GM21786 (cell line): ENCODE measurements at regions not wholly inside any gene's neighbourhood (a gene's known extent, or its start where the extent isn't known, plus 50 kb on each side); places are given as distances from the start of the nearest gene placed in this dataset.
"Not testable (repeated sequence)": the region's sequence is repeated elsewhere in the genome, so short reads cannot be mapped to it uniquely, and the experiment has no call there.

Experiments
- ATAC-seq: cut with Tn5 transposase; IDR thresholded peaks from one replicate; pipeline ENCODE4 v1.9.1; 2021; ENCODE audit not compliant: unreplicated experiment

DNA sequence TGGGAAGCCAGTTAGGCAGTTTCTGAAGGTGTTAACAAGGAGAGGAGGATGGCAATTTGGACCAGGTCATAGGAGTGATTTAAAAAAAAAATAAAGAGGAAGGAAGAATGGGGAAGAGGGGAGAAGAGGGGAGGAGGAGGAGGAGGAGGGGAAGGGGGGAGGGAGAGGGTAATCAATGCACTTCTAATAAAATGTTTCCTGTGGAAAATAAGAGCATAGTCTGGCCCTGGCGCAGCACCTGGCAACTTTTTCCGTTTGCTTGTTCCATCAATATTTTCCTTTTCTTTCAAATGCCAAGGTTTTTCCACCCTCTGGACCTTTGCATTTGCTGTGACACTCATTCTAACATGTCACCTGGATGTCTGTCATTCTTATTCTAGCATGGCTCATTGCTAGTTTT, 308.2 kb downstream of the PPP1R3A start:
- no peak for ATAC-seq

DNA sequence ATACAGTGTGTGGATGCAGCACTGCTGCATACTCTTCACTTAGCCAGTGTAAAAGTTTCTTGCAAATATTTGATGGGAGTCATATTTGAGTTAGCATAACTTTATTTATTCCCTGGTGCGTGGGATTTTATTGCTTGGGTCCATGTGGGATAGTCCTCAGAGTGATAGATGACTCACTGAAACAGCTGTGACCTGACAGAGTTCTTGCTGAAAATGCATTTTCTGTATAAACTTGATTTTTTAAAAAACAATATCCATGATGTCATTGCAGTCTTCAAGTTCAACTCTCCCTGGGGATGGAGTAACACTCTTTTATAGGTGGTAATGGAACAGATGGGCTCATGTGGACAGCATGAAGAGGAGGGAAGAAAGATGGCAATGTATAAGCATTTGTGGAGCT, 310.0 kb downstream of the PPP1R3A start:
- no peak for ATAC-seq

DNA sequence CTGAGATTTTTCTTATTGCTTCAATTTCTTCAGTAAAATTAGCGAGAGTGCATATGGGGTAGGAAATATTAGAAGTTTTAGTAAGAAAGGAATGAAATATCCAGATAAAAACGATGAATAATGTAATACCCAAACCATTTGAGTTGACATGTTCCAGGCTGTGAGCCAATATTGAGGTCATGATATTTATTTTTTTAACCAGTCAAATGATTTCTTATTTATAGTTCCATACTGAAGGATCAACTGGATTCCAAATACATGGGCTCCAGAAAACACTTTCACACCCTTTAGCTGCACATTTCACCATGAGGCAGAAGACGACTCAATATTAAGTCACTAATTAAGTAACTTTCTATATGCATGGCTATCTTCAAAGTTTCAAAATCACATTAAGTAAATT, 312.5 kb downstream of the PPP1R3A start:
- ATAC-seq, result no peak

DNA sequence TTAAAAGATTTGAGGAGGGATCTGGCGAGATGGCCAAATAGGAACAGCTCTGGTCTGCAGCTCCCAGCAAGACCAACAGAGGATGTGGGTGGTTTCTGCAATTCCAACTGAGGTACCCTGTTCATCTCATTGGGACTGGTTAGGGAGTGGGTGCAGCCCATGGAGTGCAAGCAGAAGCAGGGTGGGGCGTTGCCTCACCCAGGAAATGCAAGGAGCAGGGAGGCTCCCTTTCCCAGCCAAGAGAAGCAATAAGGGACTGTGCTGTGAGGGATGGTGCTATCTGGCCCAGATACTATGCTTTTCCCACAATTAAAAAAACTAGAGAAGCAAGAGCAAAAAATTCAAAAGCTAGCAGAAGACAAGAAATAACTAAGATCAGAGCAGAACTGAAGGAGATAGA, 318.4 kb downstream of the PPP1R3A start:
- not testable (repeated sequence) for ATAC-seq

DNA sequence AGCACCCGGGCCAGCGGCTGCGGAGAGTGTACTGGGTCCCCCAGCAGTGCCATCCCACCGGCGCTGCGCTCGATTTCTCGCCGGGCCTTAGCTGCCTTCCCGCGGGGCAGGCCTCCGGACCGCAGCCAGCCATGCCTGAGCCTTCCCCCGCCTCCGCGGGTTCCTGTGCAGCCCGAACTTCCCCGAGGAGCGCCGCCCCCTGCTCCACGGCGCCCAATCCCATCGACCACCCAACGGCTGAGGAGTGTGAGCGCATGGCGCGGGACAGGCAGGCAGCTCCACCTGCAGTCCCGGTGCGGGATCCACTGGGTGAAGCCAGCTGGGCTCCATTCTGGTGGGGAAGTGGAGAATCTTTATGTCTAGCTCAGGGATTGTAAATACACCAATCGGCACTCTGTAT, 325.4 kb downstream of the PPP1R3A start:
- ATAC-seq, result not testable (repeated sequence)

DNA sequence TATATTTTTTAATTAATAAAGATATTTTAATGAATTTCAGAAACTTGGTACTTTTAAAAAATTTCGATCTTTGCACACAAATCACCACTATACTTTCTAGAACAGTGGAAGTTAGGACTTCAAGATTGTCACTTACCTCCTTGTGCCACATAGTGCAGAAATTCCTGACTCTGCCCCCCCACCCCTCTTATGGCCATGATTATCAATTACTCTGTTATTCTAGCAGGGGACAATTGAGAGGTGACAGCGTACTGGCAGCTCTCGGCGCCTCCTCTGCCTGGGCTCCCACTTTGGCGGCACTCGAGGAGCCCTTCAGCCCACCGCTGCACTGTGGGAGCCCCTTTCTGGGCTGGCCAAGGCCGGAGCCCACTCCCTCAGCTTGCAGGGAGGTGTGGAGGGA, 325.9 kb downstream of the PPP1R3A start:
- not testable (repeated sequence) for ATAC-seq

DNA sequence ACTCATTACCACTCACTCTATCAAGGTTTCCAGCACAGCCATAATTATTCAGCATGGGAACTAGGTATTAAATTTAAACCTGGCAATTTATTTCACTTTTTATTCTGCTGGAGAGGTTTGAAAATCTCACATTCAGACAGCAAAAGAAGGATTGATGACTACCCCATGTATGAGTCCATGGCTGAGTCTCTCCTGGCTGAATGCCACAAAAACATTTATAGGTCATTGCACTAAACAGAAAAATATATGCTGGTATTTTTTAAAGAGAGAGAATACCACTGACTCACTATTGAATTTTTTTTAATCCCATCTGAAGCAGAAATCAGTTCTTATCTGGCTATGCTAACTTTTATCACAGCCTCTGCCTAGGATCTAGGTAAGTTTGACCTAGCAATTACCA, 336.3 kb downstream of the PPP1R3A start:
- ATAC-seq, result no peak

DNA sequence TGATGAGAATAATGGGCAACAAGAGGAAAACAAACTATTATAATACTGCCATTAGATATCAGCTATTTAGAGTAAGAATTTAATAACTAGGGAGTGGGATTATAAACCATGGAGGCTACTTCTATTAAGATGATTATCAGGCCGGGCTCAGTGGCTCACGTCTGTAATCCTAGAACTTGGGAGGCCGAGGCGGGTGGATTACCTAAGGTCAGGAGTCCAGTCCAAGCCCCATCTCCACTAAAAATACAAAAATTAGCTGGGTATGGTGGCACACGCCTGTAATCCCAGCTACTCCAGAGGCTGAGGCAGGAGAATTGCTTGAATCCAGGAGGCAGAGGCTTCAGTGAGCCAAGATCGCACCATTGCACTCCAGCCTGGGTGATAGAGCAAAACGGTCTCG, 355.6 kb downstream of the PPP1R3A start:
- not testable (repeated sequence) for ATAC-seq

DNA sequence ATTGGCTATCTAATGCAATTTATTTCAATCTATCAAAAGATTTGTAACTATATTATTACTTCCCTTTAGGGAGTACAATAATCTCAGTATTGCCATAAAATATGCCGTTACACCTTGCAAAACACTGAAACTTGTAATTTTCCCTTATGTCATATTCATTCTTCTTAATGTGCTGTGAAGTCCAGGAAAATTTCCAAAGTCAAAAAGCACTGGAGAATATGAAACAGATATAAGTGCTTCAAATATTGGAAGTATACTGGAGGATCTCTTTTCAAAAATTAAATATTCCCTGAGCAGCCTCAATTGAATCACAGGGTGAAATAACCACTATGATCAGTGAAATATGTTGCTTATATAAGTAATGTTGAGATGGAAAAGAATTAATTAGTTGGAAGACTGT, 356.0 kb downstream of the PPP1R3A start:
- ATAC-seq, result no peak

DNA sequence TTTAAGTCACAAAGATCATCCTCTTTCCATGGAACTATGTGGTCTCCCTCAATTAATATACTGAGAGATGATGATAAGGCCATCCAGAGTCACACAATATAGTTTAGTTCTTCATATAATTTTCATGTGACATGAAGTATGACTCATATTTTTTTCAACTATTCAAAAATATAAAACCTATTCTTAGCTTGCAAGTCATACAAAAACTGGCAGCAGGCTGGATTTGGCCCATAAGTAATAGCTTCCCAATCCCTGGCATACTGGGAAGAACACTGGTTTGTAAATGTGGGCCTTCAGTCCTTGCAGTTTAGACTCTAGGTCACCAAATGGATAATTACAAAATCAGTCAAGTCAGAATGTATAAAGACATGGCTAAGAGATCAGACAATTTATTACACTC, 356.6 kb downstream of the PPP1R3A start:
- ATAC-seq, result no peak

DNA sequence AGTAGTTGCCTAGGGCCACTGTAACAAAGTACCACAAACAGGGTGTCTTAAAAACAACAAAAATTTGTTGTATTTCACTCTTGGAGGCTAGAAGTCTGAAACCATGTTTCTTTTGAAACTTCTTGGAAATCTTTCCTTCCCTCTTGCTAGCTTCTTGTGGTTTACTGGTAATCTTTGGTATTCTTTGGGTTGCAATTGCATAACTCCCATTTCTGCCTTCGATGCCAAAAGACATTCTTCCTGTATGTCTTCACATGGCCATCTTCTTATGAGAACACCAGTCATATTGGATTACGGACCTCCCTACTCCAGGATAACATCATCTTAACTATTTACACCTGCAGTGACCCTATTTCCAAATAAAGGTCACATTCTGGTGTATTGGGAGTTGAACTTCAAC, 357.4 kb downstream of the PPP1R3A start:
- ATAC-seq, result no peak

DNA sequence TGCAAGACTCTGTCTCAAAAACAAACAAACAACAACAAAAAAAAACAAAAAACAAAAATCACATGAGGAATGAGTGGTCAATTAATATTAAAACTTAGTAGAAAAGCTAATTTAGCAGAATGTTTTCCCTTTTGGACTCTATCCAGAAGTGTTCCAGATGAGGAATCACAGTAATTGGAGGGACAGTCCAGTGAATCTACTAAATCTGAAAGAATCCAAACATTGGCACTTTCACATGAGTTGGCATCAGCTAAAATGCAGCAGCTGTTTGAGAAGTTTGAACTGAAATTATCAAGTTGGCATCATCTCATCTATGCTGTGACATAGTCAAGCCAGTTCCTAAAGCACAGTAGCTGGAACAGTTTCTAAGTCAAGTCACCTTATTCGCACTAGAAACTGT, 367.8 kb downstream of the PPP1R3A start:
- no peak for ATAC-seq

DNA sequence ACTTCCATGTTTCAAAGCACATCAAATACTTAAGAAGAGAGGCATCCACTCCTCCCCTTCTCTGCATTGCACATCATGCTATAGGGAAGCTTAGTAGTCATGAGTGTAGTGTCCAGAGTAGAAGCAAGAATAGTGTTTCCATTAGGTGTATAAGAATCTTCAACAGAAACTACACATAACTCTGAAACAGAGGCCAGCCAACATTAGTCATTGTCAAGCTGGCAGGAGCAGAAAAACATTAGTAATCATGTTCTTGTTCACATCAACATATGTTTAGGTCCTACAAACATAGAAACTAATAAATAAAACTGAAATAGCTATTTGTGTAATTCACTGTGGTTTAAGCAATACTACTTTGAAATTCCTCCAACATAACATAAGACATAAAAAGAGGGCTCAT, 370.2 kb downstream of the PPP1R3A start:
- ATAC-seq, result peak; percentile 31

DNA sequence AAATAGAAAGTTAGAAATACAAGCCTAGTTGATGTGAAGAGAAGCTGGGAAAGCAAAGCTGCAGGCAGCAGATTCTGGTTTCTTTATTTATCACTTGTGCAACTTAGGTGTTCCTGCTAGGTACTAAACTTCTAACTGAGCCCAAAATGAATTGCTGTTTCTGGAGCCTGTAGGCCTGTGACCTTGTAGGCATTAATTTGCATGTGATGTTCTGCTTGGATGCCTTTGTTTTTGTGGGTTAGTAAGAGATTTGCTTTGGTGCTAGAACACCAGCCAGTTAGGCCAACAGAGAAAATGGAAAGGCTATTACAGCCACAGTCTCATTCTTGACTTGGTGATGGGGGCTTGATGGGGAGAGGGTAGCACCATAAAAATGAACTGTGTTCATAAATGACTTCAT, 370.7 kb downstream of the PPP1R3A start:
- peak; percentile 38 for ATAC-seq

DNA sequence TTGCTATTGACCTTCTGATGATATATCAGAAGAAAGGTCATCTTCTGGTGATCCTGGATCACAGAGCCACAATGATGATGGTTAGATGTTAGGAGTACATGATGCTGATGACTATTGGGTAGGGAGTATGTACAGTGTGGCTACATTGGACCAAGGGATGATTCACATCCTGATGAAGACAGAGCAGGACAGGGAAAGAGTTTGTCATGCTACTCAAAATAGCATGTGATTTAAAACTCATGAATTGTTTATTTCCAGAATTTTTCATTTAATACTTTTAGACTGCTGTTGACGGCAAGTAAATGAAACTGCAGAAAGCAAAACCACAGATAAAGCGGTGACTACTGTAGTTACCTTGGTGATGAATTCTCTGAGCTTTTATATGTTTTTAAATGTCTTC, 397.3 kb downstream of the PPP1R3A start:
- no peak for ATAC-seq

DNA sequence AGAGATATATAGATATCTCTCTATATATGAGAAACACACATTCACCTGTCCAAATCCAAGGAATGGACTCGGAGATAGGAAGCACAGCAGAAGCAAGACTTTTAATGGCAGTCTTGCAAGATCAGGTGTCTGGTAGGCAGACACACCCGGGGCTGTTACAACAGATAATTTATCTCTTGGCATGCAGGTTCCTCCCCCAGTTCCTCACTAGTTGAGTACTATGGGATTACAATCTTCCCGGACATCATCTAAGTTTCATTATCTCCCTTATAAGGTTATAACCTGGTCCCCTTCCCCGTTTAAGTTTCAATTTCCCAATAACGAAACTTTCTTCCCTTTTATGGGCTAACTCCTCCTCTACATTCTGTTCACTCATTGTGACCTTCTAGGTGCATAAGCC, 399.3 kb downstream of the PPP1R3A start:
- no peak for ATAC-seq

DNA sequence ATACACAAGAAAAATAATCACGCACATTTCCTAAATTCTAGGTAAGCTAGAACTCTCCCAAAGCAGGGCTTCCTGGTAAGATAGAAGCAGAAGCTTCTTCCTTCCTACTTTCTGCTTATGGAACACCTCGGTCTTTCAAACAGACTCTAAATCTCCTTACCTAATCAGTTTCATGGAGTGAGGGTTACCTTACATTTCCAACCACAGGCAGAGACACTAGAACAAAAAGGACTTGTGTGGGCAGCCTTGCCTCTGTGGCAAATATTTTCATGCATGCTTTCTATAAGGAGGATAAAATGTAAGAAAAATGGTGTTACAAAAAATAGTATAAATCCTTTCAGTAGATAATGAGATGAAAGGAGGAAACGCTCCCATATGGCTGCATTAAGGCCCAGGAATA, 386.3 kb upstream of the SMIM30 start:
- no peak for ATAC-seq

DNA sequence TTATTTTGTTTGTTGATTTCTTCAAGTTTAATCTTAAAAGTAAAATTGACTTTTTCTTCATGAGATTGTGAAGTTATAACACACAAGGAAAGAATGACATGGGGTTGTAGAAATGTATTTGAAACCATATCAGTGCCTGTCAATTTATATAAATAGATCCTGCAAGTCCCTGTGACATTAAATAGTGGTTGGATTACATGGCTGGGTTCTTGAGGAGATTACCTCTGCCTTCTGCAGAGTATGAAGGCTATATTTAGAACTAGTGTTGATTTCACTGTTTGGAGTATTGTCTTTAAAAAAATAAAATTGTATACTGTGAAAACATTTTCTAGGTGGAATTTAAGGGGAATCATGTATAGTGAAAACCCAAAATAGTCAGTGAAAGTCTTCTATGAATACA, 385.8 kb upstream of the SMIM30 start:
- ATAC-seq, result no peak

DNA sequence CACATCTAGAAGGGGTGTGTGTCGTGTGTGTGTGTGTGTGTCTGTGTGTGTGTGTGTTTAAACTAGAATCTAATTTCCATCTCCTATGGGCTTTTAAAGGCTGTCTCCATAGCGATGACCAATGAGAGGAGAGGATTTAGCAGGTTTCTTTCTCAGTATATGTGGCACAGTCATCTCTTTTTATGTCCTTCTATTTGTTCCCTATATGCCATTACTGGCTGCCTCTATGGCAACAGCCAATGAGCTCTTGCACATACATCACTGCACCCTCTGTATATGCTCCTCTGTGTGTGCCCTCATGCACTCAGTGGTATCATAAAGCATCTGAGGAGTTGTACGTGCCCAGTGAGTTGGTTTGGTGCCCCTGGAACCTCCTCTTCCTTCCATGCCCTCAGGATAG, 378.2 kb upstream of the SMIM30 start:
- ATAC-seq, result not testable (repeated sequence)

DNA sequence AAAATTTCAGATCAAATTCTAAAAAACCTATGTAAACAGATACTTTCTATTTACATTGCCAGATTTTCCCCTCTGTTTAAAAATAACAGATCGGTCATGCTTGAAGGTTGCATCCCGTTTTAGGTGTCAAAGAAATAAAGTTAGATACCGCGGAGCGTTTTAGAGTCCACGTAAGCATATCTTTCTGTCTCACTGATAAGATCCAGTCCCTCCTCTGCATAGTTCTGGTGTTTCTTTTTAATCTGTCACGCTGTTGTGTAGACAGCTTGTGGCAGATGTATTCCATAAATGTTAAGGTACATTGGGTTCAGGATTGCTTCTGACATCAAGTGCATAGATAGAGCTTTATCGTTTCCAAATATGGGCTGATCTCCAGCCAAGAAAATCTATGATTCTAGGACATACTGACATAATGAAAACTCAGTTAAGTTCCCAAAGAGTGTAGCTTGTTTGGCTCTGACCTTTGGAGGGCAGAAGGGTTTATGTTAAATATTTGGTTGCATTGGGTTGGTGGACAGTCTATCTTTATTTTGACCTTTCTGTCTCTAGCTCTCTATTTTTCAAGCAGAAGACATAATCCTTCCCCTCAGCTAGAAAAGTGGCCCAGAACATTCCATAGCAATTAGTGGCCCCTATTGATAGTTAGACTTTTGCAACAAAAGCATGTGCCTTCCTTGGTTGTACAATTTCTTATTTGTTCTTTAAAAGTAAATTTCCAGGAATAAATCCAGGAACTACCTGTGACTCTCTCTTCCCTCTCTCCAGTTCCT, 376.6 kb upstream of the SMIM30 start:
- ATAC-seq, result not testable (repeated sequence)

DNA sequence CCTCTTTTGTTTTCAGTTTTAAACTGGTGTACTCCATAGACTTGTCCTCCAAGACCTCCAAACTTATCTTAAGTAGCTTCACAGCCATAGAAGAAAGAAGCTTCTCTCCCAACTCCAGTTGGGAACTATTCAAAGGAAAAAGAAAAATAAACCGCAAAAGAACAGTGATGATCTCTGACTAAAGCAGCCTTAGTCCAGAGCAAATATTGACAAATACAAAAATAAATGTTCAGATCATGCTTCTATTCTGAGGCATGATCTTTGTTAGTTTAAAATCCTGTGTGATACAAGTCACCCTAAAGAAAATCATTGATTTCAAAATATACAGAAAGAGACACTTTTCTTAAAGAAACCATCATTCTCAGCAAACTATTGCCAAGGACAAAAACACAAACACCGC, 373.0 kb upstream of the SMIM30 start:
- ATAC-seq, result no peak

DNA sequence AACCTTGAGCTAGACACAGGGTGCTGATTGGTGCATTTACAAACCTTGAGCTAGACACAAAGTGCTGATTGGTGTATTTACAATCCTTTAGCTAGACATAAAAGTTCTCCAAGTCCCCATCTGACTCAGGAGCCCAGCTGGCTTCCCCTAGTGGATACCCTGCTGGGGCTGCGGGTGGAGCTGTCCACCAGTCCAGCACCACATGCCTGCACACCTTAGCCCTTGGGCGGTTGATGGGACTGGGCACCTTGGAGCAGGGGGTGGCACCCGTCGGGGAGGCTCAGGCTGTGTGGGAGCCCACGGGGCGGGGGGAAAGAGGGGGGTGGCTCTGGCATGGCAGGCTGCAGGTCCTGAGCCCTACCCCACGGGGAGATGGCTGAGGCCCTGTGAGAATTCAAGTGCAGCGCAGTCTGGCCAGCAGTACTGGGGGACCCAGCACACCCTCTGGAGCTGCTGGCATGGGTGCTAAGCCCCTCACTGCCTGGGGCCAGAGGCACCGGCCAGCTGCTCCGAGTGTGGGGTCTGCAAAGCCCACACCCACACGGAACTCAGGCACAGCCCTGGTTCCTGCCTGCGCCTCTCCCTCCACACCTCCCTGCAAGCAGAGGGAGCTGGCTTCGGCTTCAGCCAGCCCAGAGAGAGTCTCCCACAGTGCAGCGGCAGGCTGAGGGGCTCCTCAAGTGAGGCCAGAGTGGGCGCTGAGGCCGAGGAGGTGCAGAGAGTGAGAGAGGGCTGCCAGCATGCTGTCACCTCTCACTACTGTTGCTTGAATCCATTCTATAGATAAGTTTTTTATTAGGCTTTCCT, 369.8 kb upstream of the SMIM30 start:
- no peak for ATAC-seq
